ENCODE measurements at regions not wholly inside any gene's neighbourhood (a gene's known extent, or its start where the extent isn't known, plus 50 kb on each side); places are given as distances from the start of the nearest gene placed in this dataset.

DNA sequence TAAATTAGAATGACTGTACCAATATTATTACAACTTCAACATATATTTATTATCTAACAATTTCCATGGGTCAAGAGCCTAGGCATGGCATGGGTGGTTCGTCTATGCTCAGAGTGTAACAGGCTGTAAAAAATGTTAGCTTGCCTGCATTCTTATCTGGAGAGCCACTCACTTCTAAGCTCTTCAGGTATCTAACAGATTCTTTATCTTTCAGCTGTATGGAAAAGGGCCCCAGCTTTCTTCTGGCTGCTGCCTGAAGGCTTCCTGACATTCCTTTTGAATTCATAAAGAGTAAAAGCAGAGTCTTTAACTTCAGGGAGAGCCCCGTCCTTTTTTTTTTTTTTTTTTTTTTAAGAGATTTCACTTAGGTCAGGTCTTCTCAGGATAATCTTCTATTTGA lies 648.8 kb downstream of the NXPH1 start:
- Mint-ChIP-seq H3K4me3 (no peak overlapping the region), H3K9me3 (peaks cover 17% of the 10 kb centered on the region), H3K4me1 (no peaks in the 10 kb centered on the region), H3K36me3 (no peaks in the 10 kb centered on the region), H3K27me3 (ENCODE audit: low read depth) (no peaks in the 10 kb centered on the region), H3K27ac (no peak overlapping the region)
- ChIA-PET POLR2A (no interaction called here), CTCF (no interaction called here)
- ATAC-seq (peak; percentile 39; the same call in 1 of the 2 replicates), DNase-seq (ENCODE audit: low spot score) (no peak)
- TF ChIP-seq ZNF416 (CRISPR knock-in tag; IDR thresholded peaks at IDR 0.05) (no peak), FOXP1 (CRISPR knock-in tag; IDR thresholded peaks at IDR 0.05; ENCODE audit: borderline replicate concordance) (no peak), NR3C1 (CRISPR knock-in tag; conservative IDR thresholded peaks at IDR 0.05; ENCODE audit: low read depth) (no peak), JAZF1 (CRISPR knock-in tag; IDR thresholded peaks at IDR 0.05) (no peak), OVOL2 (CRISPR knock-in tag; IDR thresholded peaks at IDR 0.05; ENCODE audit: borderline replicate concordance) (no peak), SMAD4 (CRISPR knock-in tag; IDR thresholded peaks at IDR 0.05) (no peak), GABPB1 (CRISPR knock-in tag; IDR thresholded peaks at IDR 0.05) (no peak)

DNA sequence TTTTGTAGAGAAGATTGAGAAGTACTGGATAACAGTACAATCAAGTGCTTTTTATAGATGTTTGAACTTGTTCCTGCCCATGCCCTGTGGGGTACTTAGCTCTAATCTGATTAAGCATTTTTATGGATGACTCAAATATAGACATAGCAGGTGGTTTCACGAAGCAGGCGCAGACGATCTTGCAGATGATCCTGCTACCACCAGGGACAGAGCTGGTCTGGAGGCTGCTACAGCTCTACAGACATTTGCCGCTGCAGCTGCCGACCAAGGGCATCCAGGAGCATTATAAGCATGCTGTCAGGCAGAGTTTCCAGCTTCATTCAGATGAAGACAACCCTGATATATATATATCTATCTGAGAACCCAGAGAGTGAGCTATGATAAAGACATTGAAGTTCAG lies 650.4 kb downstream of the NXPH1 start:
- H3K27me3 Mint-ChIP-seq (ENCODE audit: low read depth): no peaks in the 10 kb centered on the region
- peaks cover 17% of the 10 kb centered on the region for H3K9me3 Mint-ChIP-seq
- CTCF ChIA-PET: interaction anchor here (0.7 to 1.0 kb wide), 3 partner anchors 11 to 360 kb away, joined by 3 read pairs; no protein-coding TSS in a partner anchor
- H3K4me3 Mint-ChIP-seq: no peak overlapping the region
- no peak overlapping the region for H3K27ac Mint-ChIP-seq
- no peaks in the 10 kb centered on the region for H3K36me3 Mint-ChIP-seq
- ATAC-seq (peak; percentile 57), DNase-seq (ENCODE audit: low spot score) (no peak)
- TF ChIP-seq, protein P1, sequence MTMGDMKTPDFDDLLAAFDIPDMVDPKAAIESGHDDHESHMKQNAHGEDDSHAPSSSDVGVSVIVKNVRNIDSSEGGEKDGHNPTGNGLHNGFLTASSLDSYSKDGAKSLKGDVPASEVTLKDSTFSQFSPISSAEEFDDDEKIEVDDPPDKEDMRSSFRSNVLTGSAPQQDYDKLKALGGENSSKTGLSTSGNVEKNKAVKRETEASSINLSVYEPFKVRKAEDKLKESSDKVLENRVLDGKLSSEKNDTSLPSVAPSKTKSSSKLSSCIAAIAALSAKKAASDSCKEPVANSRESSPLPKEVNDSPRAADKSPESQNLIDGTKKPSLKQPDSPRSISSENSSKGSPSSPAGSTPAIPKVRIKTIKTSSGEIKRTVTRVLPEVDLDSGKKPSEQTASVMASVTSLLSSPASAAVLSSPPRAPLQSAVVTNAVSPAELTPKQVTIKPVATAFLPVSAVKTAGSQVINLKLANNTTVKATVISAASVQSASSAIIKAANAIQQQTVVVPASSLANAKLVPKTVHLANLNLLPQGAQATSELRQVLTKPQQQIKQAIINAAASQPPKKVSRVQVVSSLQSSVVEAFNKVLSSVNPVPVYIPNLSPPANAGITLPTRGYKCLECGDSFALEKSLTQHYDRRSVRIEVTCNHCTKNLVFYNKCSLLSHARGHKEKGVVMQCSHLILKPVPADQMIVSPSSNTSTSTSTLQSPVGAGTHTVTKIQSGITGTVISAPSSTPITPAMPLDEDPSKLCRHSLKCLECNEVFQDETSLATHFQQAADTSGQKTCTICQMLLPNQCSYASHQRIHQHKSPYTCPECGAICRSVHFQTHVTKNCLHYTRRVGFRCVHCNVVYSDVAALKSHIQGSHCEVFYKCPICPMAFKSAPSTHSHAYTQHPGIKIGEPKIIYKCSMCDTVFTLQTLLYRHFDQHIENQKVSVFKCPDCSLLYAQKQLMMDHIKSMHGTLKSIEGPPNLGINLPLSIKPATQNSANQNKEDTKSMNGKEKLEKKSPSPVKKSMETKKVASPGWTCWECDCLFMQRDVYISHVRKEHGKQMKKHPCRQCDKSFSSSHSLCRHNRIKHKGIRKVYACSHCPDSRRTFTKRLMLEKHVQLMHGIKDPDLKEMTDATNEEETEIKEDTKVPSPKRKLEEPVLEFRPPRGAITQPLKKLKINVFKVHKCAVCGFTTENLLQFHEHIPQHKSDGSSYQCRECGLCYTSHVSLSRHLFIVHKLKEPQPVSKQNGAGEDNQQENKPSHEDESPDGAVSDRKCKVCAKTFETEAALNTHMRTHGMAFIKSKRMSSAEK (CRISPR knock-in tag; IDR thresholded peaks at IDR 0.05; ENCODE audit: borderline replicate concordance): no peak
- TF ChIP-seq, protein P2, sequence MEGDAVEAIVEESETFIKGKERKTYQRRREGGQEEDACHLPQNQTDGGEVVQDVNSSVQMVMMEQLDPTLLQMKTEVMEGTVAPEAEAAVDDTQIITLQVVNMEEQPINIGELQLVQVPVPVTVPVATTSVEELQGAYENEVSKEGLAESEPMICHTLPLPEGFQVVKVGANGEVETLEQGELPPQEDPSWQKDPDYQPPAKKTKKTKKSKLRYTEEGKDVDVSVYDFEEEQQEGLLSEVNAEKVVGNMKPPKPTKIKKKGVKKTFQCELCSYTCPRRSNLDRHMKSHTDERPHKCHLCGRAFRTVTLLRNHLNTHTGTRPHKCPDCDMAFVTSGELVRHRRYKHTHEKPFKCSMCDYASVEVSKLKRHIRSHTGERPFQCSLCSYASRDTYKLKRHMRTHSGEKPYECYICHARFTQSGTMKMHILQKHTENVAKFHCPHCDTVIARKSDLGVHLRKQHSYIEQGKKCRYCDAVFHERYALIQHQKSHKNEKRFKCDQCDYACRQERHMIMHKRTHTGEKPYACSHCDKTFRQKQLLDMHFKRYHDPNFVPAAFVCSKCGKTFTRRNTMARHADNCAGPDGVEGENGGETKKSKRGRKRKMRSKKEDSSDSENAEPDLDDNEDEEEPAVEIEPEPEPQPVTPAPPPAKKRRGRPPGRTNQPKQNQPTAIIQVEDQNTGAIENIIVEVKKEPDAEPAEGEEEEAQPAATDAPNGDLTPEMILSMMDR (IDR thresholded peaks at IDR 0.05): no peak
- no peak for TF ChIP-seq TEAD4 (CRISPR knock-in tag; IDR thresholded peaks at IDR 0.05)
- TF ChIP-seq SOX15 (CRISPR knock-in tag; IDR thresholded peaks at IDR 0.05): no peak
- TF ChIP-seq, protein P3, sequence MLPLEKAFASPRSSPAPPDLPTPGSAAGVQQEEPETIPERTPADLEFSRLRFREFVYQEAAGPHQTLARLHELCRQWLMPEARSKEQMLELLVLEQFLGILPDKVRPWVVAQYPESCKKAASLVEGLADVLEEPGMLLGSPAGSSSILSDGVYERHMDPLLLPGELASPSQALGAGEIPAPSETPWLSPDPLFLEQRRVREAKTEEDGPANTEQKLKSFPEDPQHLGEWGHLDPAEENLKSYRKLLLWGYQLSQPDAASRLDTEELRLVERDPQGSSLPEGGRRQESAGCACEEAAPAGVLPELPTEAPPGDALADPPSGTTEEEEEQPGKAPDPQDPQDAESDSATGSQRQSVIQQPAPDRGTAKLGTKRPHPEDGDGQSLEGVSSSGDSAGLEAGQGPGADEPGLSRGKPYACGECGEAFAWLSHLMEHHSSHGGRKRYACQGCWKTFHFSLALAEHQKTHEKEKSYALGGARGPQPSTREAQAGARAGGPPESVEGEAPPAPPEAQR (CRISPR knock-in tag; IDR thresholded peaks at IDR 0.05): no peak
- TF ChIP-seq, protein P4, sequence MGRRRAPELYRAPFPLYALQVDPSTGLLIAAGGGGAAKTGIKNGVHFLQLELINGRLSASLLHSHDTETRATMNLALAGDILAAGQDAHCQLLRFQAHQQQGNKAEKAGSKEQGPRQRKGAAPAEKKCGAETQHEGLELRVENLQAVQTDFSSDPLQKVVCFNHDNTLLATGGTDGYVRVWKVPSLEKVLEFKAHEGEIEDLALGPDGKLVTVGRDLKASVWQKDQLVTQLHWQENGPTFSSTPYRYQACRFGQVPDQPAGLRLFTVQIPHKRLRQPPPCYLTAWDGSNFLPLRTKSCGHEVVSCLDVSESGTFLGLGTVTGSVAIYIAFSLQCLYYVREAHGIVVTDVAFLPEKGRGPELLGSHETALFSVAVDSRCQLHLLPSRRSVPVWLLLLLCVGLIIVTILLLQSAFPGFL (CRISPR knock-in tag; IDR thresholded peaks at IDR 0.05; ENCODE audit: borderline replicate concordance): no peak
- TF ChIP-seq, protein P5, sequence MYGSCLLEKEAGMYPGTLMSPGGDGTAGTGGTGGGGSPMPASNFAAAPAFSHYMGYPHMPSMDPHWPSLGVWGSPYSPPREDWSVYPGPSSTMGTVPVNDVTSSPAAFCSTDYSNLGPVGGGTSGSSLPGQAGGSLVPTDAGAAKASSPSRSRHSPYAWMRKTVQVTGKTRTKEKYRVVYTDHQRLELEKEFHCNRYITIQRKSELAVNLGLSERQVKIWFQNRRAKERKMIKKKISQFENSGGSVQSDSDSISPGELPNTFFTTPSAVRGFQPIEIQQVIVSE (CRISPR knock-in tag; IDR thresholded peaks at IDR 0.05; ENCODE audit: borderline replicate concordance): no peak
- TF ChIP-seq MXD4 (CRISPR knock-in tag; IDR thresholded peaks at IDR 0.05; ENCODE audit: borderline replicate concordance): no peak
- POLR2A ChIA-PET: no interaction called here
- no peaks in the 10 kb centered on the region for H3K4me1 Mint-ChIP-seq

Data from WTC11 (cell line).